ENCODE measurements at regions not wholly inside any gene's neighbourhood (a gene's known extent, or its start where the extent isn't known, plus 50 kb on each side); places are given as distances from the start of the nearest gene placed in this dataset.

- TF ChIP-seq CTCF (IDR thresholded peaks at IDR 0.05) (no peak), POLR2A (IDR thresholded peaks at IDR 0.05) (no peak)
These were observed 288.6 kb upstream of the NR3C2 start for GRCh38 chr4:148730766-148731165.

Measured in vagina (tissue), 2 donors.